GM21529 (cell line): ENCODE measurements at regions not wholly inside any gene's neighbourhood (a gene's known extent, or its start where the extent isn't known, plus 50 kb on each side); places are given as distances from the start of the nearest gene placed in this dataset.
"Not testable (repeated sequence)": the region's sequence is repeated elsewhere in the genome, so short reads cannot be mapped to it uniquely, and the experiment has no call there.

Experiments used
- ATAC-seq: cut with Tn5 transposase; IDR thresholded peaks from one replicate; pipeline ENCODE4 v1.9.1; 2021; ENCODE audit not compliant: unreplicated experiment

DNA sequence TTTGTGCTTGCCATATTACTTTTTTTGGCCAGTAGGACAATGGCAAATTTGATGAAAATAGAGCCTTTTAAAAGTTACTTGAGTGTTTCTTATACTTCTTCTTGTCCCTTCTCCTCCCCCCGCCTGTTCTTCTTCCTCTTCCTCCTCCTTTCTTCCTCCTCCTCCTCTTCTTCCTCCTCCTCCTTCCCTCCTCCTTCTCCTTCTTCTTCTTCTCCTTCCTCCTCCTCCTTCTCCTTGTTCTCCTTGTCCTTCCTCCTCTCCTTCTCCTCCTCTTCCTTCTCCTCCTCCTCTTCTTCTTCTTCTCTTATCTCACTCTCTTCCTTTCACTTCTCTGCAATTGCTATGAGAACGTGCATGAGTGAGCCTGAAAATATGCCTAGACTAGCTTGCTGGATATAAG is 466.2 kb upstream of the NR5A2 start:
- ATAC-seq, result no peak

DNA sequence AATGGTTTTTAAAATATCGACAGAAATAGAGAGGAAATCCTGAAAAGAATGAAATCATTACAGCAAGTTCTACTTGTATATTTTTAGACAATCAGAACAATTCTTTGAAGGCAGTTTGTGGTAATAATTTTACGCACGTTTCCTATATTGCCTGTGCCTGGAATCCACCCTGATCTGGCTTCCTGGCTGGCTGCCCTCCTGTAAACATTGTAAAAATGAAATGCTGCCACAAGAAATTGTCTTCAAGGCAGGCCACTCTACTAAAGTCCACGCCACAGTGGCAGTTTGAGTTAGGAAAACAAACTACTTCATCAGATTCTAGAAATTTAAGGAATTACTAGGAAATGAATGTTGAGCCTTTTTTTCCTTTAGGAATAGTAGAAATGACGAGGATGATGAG is 454.5 kb upstream of the NR5A2 start:
- no peak for ATAC-seq

DNA sequence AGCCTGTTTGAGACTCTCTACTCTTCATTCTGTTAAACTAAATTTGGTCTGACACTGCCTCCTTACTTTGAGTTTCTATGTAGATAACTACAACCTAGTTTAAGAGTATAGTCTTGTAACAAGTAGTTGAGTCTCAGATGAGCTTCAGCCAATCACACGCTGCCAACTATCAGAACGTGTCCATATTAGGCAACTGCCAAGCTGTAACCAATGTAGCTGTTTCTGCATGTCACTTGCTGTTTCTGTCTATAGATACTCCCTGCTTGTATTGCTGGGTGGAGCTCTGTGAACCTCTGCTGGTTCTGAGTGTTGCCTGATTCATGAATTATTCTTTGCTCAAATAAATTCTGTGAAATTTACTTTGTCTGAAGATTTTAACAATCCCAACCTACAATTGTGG is 452.6 kb upstream of the NR5A2 start:
- no peak for ATAC-seq

DNA sequence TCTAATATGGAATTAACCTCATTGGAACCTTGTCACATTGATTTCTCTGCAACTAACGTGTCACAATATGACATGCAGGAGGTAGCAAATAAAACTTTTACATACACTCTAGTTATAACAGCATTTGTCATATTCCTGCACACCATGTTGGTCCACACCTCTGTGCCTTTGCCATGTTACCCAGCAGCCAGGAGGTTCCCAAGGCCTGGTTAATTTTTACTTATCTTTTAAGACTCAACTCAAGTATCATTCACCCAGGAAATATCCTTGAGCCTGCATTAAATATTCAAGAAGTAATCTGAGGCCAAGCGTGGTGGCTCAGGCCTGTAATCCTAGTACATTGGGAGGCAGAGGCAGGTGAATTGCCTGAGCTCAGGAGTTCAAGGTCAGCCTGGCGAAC is 447.2 kb upstream of the NR5A2 start:
- ATAC-seq, result no peak

DNA sequence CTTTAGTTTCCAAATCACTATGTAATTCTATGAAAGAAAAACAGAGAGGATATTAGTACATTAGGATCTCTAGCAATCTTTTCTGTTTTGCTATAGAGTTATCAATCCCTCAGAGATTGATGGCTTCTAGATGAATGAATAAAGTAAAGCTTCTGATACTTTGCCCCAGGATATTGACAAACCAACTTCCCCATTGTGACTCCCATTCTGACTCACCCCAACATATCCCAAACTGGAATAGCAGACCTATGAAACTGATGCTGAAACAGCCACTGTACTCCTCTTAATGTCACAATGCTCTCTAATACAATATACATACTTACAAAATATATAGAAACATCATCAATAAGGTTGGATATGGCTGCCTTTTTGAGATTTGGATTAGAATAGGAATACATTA is 442.1 kb upstream of the NR5A2 start:
- ATAC-seq, result no peak

DNA sequence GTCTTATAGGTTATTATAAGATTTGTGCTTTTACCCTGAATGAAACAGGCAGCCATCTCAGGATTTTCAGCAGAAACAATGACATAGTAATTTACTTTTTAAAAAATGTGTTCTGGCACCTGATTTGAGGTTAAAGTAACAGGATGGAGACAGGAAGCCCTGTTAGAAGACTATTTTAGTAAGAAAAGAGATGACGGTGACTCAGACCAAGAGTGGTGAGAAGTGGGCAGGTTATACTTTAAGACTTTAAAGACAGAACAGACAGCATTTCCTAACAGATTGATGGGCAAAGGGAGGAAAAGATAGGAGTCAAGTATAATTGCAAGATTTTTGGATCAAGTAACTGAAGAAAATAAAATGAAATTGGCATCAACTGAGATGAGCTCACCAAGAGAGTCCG is 436.8 kb upstream of the NR5A2 start:
- peak; percentile 89 for ATAC-seq

DNA sequence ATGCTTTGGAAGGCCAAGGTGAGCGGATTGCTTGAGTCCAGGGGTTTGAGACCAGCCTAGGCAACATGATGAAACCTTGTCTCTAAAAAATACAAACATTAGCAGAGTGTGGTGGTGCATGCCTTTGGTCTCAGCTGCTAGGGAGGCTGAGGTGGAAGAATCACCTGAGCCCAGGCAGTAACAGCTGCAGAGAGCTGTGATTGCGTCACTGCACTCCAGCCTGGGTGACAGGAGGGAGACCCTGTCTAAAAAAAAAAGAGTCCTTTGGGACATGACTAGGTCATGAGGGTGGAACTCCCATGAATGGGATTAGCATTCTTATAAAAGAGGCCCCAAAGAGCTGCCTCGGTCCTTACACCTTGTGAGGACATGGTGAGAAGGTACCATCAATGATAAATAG is 436.0 kb upstream of the NR5A2 start:
- ATAC-seq, result no peak

DNA sequence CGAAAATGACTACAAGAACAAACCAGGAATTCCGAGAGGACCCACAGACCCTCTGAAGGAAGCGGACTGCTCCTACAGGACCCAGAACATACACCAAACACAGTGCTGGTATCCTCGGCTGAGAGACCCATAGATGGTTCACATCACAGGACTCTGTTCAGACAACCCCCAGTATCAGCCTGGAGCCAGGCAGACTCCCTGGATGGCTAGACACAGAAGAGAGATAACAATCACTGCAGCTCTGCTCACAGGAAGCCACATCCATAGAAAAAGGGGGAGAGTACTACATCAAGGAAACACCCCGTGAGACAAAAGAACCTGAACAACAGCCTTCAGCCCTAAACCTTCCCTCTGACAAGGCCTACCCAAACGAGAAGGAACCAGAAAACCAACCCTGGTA is 434.0 kb upstream of the NR5A2 start:
- ATAC-seq, result no peak

DNA sequence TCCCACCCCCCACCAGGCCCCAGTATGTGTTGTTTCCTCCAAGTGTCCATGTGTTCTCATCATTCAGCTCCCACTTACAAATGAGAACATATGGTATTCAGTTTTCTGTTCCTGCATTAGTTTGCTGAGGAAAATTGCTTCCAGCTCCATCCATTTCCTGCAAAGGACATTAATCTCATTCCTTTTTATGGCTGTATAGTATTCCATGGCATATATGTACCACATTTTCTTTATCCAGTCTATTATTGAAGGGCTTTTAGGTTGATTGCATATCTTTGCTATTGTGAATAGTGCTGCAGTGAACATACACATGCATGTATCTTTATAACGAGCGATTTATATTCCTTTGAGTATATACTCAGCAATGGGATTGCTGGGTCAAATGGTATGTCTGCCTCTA is 431.1 kb upstream of the NR5A2 start:
- not testable (repeated sequence) for ATAC-seq

DNA sequence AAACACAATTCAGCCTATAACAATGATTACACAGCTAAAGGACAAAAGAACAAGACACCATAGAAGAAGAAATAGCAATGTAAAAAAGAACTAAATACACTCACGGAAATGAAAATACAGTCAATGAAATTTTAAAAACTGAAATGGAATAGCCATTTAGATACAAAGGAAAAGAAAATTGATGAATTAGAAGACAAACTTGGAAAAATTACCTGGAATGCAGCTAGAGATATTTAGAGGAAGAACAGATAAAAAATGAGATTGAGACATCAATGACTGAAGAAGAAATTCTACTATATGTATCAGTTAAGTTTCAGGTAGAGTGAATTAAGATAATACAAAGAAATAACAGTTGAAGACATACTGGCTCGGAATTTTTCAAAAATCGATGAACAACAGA is 430.4 kb upstream of the NR5A2 start:
- ATAC-seq, result no peak

DNA sequence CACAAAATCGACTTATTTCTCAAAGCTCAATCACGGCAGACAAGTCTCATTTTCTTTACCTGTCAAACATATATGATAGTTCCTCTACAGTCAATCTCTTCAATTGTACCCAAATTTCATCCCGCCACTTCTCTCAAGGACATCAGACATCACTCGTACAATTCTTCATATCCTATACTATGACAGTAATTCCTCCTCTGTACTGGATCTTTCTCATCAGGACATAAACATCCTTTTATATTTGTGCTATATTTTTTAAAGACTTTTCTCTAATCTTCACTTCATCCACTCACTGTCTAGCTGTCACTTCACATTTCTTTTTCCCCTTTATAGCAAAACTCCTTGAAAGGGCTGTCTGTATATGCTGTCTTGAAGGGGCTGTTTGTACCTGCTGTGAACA is 419.1 kb upstream of the NR5A2 start:
- ATAC-seq, result no peak

DNA sequence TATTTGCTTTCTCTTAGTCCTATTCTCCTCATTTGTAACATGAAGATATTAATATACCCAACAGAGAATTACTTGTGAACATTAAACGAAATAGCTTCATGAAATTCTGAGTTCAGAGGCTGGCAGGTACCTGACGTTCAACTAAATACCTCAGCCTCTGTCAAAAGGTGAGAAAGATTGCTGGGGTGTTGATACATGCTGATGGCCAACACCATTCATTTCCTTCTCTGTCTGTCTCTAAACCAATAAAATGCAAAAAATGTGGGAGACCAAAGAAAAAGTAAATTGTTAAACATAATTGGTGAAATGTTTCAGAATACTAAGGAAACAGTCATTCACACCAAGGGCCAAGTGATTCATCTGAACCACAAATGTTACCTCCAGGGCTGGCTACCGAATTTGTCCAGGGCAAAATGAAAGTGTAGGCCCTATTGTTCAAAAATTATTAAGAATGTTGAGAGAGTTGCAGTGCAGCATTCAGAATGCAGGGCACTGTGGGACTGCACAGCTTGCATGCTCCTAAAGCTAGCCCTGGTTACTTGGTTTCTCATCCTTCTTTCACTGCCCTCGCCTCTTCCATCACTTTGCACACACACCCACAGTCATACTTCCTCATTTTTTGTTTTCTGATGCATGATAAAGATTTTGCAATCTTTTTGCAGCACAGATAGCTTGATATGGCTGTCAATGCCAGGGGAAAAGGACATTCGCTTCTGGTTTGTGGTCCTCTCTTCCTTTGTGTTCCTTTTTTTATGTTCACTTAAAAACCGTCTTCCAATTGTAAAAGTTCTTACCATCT is 414.3 kb upstream of the NR5A2 start:
- ATAC-seq, result no peak

DNA sequence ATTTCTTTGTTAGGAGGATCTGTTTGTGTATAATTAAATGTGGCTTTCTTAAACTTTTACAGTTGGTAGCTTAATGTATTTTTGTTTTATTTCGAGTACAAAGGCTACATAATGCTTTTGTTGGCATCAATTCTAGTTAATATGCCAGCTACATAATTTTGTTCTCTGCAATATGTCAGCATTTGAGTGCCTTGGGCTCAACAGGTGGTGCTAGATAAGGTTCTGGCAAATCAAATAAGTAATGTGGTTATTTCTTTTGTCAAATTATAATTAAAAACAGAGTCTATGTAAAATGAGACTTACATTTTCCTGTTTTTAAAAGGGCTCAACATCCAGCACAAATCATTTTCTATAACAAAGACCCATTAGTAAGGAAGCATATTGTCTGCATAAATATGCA is 410.6 kb upstream of the NR5A2 start:
- no peak for ATAC-seq

DNA sequence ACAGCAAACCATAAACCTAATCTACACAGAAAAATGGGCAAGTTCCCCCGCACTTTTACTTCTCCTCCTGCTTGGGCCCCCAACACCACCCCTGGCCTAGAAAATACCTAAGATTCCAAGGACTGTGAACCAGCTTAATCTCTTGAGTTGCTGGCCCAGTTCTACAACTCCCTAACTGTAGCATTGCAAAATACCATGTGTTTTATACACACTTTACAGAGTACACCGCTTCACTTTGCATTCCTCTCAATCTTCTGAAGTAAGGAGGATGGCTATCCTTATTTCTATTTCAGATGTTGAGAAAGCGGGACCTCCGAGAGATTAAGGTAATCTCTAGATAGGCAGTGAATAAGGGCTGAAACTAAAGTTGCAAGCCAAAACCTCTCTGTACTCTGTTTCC is 408.3 kb upstream of the NR5A2 start:
- no peak for ATAC-seq

DNA sequence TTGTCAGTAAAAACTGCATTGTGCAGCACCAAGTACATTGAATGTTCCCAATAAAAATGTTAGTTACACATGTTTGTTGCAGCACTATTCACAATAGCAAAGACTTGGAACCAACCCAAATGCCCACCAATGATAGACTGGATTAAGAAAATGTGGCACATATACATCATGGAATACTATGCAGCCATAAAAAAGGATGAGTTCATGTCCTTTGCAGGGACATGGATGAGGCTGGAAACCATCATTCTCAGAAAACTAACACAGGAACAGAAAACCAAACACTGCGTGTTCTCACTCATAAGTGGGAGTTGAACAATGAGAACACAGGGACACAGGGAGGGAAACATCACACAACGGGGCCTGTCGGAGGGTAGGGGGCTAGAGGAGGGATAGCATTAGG is 401.3 kb upstream of the NR5A2 start:
- not testable (repeated sequence) for ATAC-seq

DNA sequence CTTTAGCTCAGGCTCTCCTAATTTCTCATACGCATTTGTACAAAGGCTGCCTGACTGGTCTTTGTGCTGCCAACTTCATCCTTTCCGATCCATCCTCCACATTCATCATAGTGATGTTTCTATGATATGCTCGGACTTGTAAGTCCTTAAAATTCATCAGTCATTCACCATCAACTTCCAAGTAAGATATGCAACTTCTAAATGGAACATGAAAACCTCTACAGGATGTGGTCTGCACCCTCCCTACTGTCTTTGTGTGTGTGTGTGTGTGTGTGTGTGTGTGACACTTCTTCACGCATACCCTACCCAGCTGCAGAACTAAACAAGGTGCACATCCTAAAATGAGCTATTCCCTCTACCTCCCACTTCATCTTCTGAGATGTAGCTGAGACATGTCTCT is 397.9 kb upstream of the NR5A2 start:
- ATAC-seq, result no peak

DNA sequence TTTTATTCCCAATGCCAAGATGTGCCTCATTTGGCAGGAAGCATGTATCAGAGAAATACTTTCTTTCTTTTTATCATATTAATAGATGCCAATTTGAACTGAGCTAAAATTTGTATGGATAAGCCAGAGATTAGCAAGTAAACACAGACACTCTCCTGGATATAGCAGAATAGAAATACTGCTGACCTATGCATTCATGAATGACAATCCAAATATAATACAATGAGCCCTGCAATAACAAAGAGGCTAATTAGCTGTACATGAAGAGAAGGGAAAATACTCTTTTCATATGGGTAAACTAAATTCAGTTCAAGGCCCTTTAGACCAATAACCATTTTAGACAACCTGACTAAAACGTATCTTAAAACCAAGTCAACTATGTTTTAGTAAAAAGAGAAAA is 388.1 kb upstream of the NR5A2 start:
- ATAC-seq, result no peak

DNA sequence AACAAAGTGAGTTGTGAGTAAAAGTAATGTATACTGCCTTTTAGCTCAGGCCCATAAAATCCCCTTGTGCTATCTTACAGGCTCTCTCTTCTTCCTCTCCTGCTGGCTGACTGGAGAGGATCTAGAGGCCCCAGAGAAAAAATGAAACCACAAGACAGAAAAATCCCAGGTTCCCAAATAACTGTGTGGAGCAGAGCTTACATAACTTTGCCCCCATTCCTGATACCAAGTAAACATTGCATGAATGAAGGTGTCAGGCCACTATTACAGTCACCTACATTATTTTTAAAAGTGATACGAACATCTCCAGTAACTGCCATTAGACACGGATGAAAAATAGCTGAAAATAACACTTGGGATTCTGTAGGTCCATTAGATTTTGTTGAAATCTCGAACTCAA is 386.0 kb upstream of the NR5A2 start:
- no peak for ATAC-seq

DNA sequence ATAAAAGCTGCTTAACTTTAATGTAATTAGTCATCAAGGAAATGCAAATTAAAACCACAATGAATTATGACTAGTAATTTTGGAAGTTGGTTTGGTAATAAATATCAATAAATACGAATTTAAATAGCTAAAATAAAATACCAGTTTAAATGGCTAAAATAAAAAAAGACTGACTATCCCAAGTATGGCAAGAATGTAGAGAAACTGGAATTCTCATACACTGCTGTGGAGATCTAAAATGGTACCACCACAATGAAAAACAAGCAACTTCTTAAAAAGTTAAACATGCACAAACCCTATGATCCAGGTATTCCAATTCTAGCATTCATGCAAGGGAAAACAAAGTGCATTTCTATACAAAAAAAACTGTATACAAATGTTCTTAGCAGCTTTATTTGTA is 382.6 kb upstream of the NR5A2 start:
- no peak for ATAC-seq

DNA sequence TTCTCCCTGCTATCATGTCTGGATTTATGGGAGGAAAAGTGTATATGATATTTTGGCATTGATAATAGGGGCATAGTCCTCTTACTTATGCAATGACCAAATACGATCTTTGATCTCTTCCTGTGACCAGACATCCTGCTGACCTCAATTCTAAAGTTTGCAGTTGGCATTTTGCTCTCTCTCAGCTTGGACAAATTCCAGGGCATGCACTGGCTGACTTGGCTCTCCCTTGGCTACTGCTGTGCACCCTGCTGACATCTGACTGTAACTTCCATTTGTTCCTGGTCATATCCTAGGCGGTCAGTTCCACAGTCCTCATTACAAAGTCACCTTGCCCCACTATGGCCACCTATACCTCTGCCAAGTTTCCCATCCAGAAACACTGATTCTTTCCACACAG is 380.7 kb upstream of the NR5A2 start:
- ATAC-seq, result no peak

DNA sequence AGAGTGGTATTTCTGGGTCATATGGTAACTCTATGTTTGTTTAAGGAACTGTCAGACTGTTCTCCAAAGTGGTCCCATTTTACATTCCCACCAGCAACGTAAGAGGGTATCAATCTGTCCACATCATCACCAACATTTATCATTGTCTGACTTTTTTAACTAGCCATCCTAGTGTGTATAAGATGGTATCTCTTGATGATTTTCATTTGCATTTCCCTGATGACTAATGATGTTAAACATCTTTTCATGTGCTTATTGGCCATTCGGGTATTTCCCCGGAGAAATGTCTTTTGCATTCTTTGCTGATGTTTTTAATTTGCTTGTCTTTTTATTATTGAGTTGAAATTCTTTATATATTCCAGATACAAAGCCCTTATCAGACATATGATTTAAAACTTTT is 370.1 kb upstream of the NR5A2 start:
- no peak for ATAC-seq

DNA sequence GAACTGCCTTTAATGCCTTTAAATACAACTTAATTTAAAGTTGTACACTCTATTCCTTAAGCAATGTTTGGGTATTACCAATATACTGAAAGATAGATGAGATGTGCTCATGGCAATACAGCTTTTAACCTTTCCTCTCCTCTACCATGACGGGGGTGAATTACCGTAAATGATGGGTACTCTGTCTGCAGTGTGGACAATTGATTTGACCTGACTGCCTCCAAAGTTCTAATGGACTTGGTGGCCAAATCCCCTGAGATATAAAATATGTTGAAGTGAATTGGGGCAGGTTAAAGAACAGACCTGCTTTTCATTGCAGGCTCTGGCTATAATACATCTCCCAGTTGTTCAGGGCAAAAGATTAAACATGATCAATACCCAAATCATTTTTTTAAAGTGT is 367.4 kb upstream of the NR5A2 start:
- ATAC-seq, result no peak

DNA sequence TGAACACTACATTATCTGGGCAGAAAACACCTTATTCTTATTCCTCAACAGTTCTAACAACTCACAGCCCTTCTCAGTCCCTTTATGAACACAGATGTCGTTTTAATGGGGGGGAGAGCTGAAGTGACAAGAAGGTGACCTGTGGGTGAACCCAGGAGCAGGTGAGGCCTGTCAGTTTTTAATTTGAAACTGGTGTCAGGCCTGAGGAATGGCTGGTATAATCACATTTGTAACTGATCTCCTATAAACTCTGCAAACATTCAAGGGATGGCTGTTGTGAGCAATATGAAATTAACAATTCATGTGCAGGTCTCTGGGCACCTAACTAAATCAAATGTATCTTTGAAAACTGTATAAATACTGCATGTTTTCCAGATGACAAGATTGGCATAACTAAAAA is 362.1 kb upstream of the NR5A2 start:
- no peak for ATAC-seq
